ENCODE measurements at regions not wholly inside any gene's neighbourhood (a gene's known extent, or its start where the extent isn't known, plus 50 kb on each side); places are given as distances from the start of the nearest gene placed in this dataset.

- TF ChIP-seq CHD7 (IDR thresholded peaks at IDR 0.05; ENCODE audit: insufficient replicate concordance, low read length): no peak
- TF ChIP-seq SIN3A (conservative IDR thresholded peaks at IDR 0.05 in 1 of 2, IDR thresholded peaks at IDR 0.05 in 1 of 2; ENCODE audit: low read depth in 1 of 2, low read length in 2 of 2): no peak
- no peak for TF ChIP-seq CEBPB (IDR thresholded peaks at IDR 0.05; ENCODE audit: low read depth, low read length)
- TF ChIP-seq JUND (IDR thresholded peaks at IDR 0.05; ENCODE audit: low read length): no peak
- no peak for TF ChIP-seq RNF2 (IDR thresholded peaks at IDR 0.05; ENCODE audit: borderline replicate concordance, low read depth, low read length, missing control alignments, poor library complexity, severe bottlenecking)
- TF ChIP-seq SAP30 (IDR thresholded peaks at IDR 0.05; ENCODE audit: insufficient read depth, insufficient replicate concordance, low read length): no peak
- TF ChIP-seq SP2 (IDR thresholded peaks at IDR 0.05; ENCODE audit: low read length): no peak
- TF ChIP-seq TAF1 (IDR thresholded peaks at IDR 0.05; ENCODE audit: low read depth, low read length): no peak
Measured at GRCh38 chr11:92278791-92279433, 54.3 kb downstream of the FAT3 start (continued).
